ENCODE measurements at regions not wholly inside any gene's neighbourhood (a gene's known extent, or its start where the extent isn't known, plus 50 kb on each side); places are given as distances from the start of the nearest gene placed in this dataset.

GRCh38 chr18:49654347-49654746, 92.5 kb downstream of the LIPG start:
- no peaks in the 10 kb centered on the region for H3K9me3 ChIP-seq
- no peaks in the 10 kb centered on the region for H3K4me1 ChIP-seq
- no peak for TF ChIP-seq POLR2AphosphoS5 (IDR thresholded peaks at IDR 0.05; ENCODE audit: insufficient read depth in 1 of 2, low read depth in 1 of 2)
- TF ChIP-seq POLR2A (IDR thresholded peaks at IDR 0.05): no peak
- TF ChIP-seq CTCF (IDR thresholded peaks at IDR 0.05): no peak
- H3K27ac ChIP-seq: no peak overlapping the region
- no peaks in the 10 kb centered on the region for H3K27me3 ChIP-seq
- no peaks in the 10 kb centered on the region for H3K36me3 ChIP-seq
- DNase-seq (ENCODE audit: extremely low spot score in 2 of 2): no peak
- no peak overlapping the region for H3K4me3 ChIP-seq
- intact Hi-C loops (cut with DNase I): no loop called here

- H3K27me3 ChIP-seq: no peaks in the 10 kb centered on the region
- DNase-seq (ENCODE audit: extremely low spot score in 2 of 2): no peak
- H3K9me3 ChIP-seq: no peaks in the 10 kb centered on the region
- H3K4me1 ChIP-seq: no peaks in the 10 kb centered on the region
- H3K27ac ChIP-seq: no peak overlapping the region
- no peak overlapping the region for H3K4me3 ChIP-seq
- TF ChIP-seq CTCF (IDR thresholded peaks at IDR 0.05) (no peak), POLR2A (IDR thresholded peaks at IDR 0.05) (no peak), POLR2AphosphoS5 (IDR thresholded peaks at IDR 0.05; ENCODE audit: insufficient read depth in 1 of 2, low read depth in 1 of 2) (no peak)
- H3K36me3 ChIP-seq: no peaks in the 10 kb centered on the region
- intact Hi-C loops (cut with DNase I): no loop called here
Measured at GRCh38 chr18:49652881-49653724, 91.2 kb downstream of the LIPG start.

GRCh38 chr18:49651033-49651432, 89.2 kb downstream of the LIPG start:
- H3K27me3 ChIP-seq: no peaks in the 10 kb centered on the region
- intact Hi-C loops (cut with DNase I): no loop called here
- H3K9me3 ChIP-seq: no peaks in the 10 kb centered on the region
- H3K4me1 ChIP-seq: peaks cover 10% of the 10 kb centered on the region
- no peak overlapping the region for H3K4me3 ChIP-seq
- H3K36me3 ChIP-seq: no peaks in the 10 kb centered on the region
- TF ChIP-seq POLR2A (IDR thresholded peaks at IDR 0.05) (no peak), CTCF (IDR thresholded peaks at IDR 0.05) (no peak), POLR2AphosphoS5 (IDR thresholded peaks at IDR 0.05; ENCODE audit: insufficient read depth in 1 of 2, low read depth in 1 of 2) (no peak)
- no peak overlapping the region for H3K27ac ChIP-seq
- no peak for DNase-seq (ENCODE audit: extremely low spot score in 2 of 2)

- Histone ChIP-seq H3K27me3 (no peaks in the 10 kb centered on the region), H3K27ac (no peak overlapping the region), H3K36me3 (no peaks in the 10 kb centered on the region), H3K9me3 (no peaks in the 10 kb centered on the region), H3K4me1 (peaks cover 10% of the 10 kb centered on the region), H3K4me3 (no peak overlapping the region)
- intact Hi-C loops (cut with DNase I): no loop called here
- TF ChIP-seq POLR2A (IDR thresholded peaks at IDR 0.05) (no peak), POLR2AphosphoS5 (IDR thresholded peaks at IDR 0.05; ENCODE audit: insufficient read depth in 1 of 2, low read depth in 1 of 2) (no peak), CTCF (IDR thresholded peaks at IDR 0.05) (no peak)
- no peak for DNase-seq (ENCODE audit: extremely low spot score in 2 of 2)
Measured at GRCh38 chr18:49650426-49650891, 88.6 kb downstream of the LIPG start.

GRCh38 chr18:49648811-49649210, 87.0 kb downstream of the LIPG start:
- DNase-seq (ENCODE audit: extremely low spot score in 2 of 2): no peak
- H3K9me3 ChIP-seq: no peaks in the 10 kb centered on the region
- intact Hi-C loops (cut with DNase I): no loop called here
- H3K27me3 ChIP-seq: no peaks in the 10 kb centered on the region
- no peak overlapping the region for H3K27ac ChIP-seq
- H3K4me1 ChIP-seq: peaks cover 10% of the 10 kb centered on the region
- no peak overlapping the region for H3K4me3 ChIP-seq
- H3K36me3 ChIP-seq: no peaks in the 10 kb centered on the region
- no peak for TF ChIP-seq CTCF (IDR thresholded peaks at IDR 0.05)

Measured in vagina (tissue), 2 donors.